NB4 (cell line): ENCODE measurements at regions not wholly inside any gene's neighbourhood (a gene's known extent, or its start where the extent isn't known, plus 50 kb on each side); places are given as distances from the start of the nearest gene placed in this dataset.
A peak's percentile ranks its signal among the peaks of the same experiment; 100 is the strongest.
"Not testable (repeated sequence)": the region's sequence is repeated elsewhere in the genome, so short reads cannot be mapped to it uniquely, and the experiment has no call there.

Source experiments
- DNase-seq: peaks from one replicate; pipeline ENCODE4 v3.0.0; 2010; ENCODE audit warnings: low read depth
- H3K4me3 ChIP-seq: one replicate; pipeline ENCODE4 v1.5.1; 2011; ENCODE audit warnings: mild to moderate bottlenecking, low read depth, low read length, moderate library complexity
- MAX ChIP-seq: IDR thresholded peaks from 2 replicates; pipeline ENCODE4 v1.6.1; 2011; ENCODE audit warnings: low read depth, low read length
- MYC ChIP-seq: IDR thresholded peaks from 2 replicates; pipeline ENCODE4 v1.6.1; 2011; ENCODE audit warnings: low read depth, low read length
- POLR2A ChIP-seq: IDR thresholded peaks from 2 replicates; pipeline ENCODE4 v1.6.1; 2011; ENCODE audit warnings: mild to moderate bottlenecking; ENCODE audit not compliant: insufficient read length; ENCODE audit errors: extremely low read depth
- TF ChIP-seq, protein P1 (sequence below): IDR thresholded peaks from one replicate; pipeline ENCODE4 v1.5.1; 2012; ENCODE audit warnings: low read depth, low read length

DNA sequence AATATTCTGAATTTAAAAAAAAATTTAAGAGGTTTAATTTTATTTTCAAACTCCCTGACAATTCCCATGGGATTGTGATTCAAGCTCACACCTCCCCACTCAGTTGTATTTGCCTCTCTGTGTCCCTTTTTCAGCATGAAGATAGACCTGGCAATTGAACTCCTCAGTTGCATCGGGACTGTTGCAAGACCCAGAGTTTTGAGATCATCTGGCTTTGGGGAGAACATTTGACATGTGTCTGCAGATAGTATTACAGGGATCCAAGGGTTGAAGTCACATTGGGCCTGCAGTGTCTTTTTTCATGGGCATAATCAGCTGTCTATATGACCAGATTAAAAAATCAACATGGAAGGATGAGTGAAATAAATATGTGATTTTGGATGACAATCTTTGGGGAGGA, 91.1 kb upstream of the EOMES start:
- no peak for DNase-seq
- TF ChIP-seq POLR2A (no peak), MYC (no peak), MAX (no peak)
- TF ChIP-seq, protein P1, sequence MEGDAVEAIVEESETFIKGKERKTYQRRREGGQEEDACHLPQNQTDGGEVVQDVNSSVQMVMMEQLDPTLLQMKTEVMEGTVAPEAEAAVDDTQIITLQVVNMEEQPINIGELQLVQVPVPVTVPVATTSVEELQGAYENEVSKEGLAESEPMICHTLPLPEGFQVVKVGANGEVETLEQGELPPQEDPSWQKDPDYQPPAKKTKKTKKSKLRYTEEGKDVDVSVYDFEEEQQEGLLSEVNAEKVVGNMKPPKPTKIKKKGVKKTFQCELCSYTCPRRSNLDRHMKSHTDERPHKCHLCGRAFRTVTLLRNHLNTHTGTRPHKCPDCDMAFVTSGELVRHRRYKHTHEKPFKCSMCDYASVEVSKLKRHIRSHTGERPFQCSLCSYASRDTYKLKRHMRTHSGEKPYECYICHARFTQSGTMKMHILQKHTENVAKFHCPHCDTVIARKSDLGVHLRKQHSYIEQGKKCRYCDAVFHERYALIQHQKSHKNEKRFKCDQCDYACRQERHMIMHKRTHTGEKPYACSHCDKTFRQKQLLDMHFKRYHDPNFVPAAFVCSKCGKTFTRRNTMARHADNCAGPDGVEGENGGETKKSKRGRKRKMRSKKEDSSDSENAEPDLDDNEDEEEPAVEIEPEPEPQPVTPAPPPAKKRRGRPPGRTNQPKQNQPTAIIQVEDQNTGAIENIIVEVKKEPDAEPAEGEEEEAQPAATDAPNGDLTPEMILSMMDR: no peak
- no peak overlapping the region for H3K4me3 ChIP-seq

- DNase-seq, H3K4me3 ChIP-seq: not testable (repeated sequence)
Measured at GRCh38 chr3:27821609-27822008, 99.5 kb upstream of the EOMES start.

GRCh38 chr3:27824312-27825200, 102.4 kb upstream of the EOMES start:
- H3K4me3 ChIP-seq: no peak overlapping the region
- no peak for DNase-seq
- TF ChIP-seq, protein P1: no peak
- TF ChIP-seq POLR2A (no peak), MAX (no peak), MYC (no peak)

DNA sequence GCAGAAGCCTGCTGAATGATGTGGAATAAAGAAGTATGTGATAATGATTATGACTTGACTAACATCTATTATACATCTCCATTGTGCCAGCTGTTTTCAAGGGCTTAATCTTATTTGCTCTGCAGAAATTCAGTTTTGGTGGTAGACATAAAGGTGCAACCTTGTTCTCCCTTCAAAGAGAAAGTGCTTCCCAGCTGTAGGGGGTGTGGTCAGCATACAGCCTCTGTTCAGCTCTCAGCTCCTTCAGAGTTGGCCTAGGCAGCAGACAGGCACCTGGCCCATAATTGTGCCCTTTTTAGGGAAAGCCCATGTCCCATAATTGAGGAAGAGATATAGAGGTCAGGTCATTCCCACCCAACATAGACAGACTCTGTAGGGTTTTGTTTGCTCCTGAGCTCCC, 104.3 kb upstream of the EOMES start:
- DNase-seq: no peak
- TF ChIP-seq POLR2A (no peak), MYC (no peak), MAX (no peak)
- TF ChIP-seq, protein P1: no peak
- no peak overlapping the region for H3K4me3 ChIP-seq

DNA sequence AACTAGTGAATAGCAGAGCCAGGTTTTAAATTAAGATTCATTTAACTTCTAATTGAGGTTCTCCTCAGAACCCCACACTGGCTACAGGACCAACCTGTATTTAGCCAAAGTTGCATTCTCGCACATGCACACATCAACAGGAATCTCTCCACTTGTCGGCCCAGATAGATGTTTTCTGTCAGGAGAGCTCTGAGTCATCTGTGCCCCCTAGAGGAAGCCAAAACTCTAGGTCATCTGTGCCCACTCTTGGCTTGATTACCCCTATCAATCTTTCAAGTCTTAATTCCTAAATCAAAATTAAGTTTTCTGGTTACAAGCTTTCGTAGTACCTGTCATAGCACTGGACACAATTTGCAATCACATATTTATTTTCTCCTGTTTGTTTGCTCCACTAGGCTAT, 104.9 kb upstream of the EOMES start:
- no peak for DNase-seq

More for the DNA sequence above, 104.9 kb upstream of the EOMES start:
- no peak overlapping the region for H3K4me3 ChIP-seq
- no peak for TF ChIP-seq MAX
- TF ChIP-seq, protein P1: peak; percentile 15
